ENCODE measurements at regions not wholly inside any gene's neighbourhood (a gene's known extent, or its start where the extent isn't known, plus 50 kb on each side); places are given as distances from the start of the nearest gene placed in this dataset.

- no peak for DNase-seq (ENCODE audit: low read depth in 2 of 2)
Measured at GRCh38 chr6:4615891-4616290, 160.3 kb upstream of the CDYL start.

GRCh38 chr6:4615231-4615630 is 161.0 kb upstream of the CDYL start:
- DNase-seq (ENCODE audit: low read depth in 2 of 2): no peak

GRCh38 chr6:4614637-4615036 is 161.6 kb upstream of the CDYL start:
- no peak for DNase-seq (ENCODE audit: low read depth in 2 of 2)

- DNase-seq (ENCODE audit: low read depth in 2 of 2): no peak
Measured at GRCh38 chr6:4613795-4614194, 162.4 kb upstream of the CDYL start.

GRCh38 chr6:4613381-4613780 is 162.8 kb upstream of the CDYL start:
- DNase-seq (ENCODE audit: low read depth in 2 of 2): no peak

GRCh38 chr6:4612636-4613171 is 163.5 kb upstream of the CDYL start:
- no peak for DNase-seq (ENCODE audit: low read depth in 2 of 2)

GRCh38 chr6:4611429-4612129 is 164.6 kb upstream of the CDYL start:
- no peak for DNase-seq (ENCODE audit: low read depth in 2 of 2)

- DNase-seq (ENCODE audit: low read depth in 2 of 2): no peak
Measured at GRCh38 chr6:4610256-4610655, 165.9 kb upstream of the CDYL start.

- DNase-seq (ENCODE audit: low read depth in 2 of 2): no peak
Measured at GRCh38 chr6:4608361-4609115, 167.7 kb upstream of the CDYL start.

GRCh38 chr6:4607793-4608192 is 168.4 kb upstream of the CDYL start:
- no peak for DNase-seq (ENCODE audit: low read depth in 2 of 2)

- DNase-seq (ENCODE audit: low read depth in 2 of 2): no peak
Measured at GRCh38 chr6:4606821-4607704, 169.1 kb upstream of the CDYL start.

- no peak for DNase-seq (ENCODE audit: low read depth in 2 of 2)
Measured at GRCh38 chr6:4606016-4606415, 170.2 kb upstream of the CDYL start.

- DNase-seq (ENCODE audit: low read depth in 2 of 2): no peak
Measured at GRCh38 chr6:4603856-4604369, 172.3 kb upstream of the CDYL start.

- DNase-seq (ENCODE audit: low read depth in 2 of 2): no peak
Measured at GRCh38 chr6:4603291-4603690, 172.9 kb upstream of the CDYL start.

GRCh38 chr6:4599924-4600323 is 176.3 kb upstream of the CDYL start:
- no peak for DNase-seq (ENCODE audit: low read depth in 2 of 2)

- DNase-seq (ENCODE audit: low read depth in 2 of 2): no peak
Measured at GRCh38 chr6:4598384-4598995, 177.7 kb upstream of the CDYL start.

GRCh38 chr6:4593951-4594350 is 182.3 kb upstream of the CDYL start:
- no peak for DNase-seq (ENCODE audit: low read depth in 2 of 2)

- DNase-seq (ENCODE audit: low read depth in 2 of 2): no peak
Measured at GRCh38 chr6:4592026-4592425, 184.2 kb upstream of the CDYL start.

GRCh38 chr6:4591218-4591617 is 185.0 kb upstream of the CDYL start:
- no peak for DNase-seq (ENCODE audit: low read depth in 2 of 2)

GRCh38 chr6:4589295-4589694 is 186.9 kb upstream of the CDYL start:
- no peak for DNase-seq (ENCODE audit: low read depth in 2 of 2)

GRCh38 chr6:4588581-4588980 is 187.6 kb upstream of the CDYL start:
- no peak for DNase-seq (ENCODE audit: low read depth in 2 of 2)

- no peak for DNase-seq (ENCODE audit: low read depth in 2 of 2)
Measured at GRCh38 chr6:4588163-4588562, 188.0 kb upstream of the CDYL start.
